ENCODE measurements at regions not wholly inside any gene's neighbourhood (a gene's known extent, or its start where the extent isn't known, plus 50 kb on each side); places are given as distances from the start of the nearest gene placed in this dataset.

DNA sequence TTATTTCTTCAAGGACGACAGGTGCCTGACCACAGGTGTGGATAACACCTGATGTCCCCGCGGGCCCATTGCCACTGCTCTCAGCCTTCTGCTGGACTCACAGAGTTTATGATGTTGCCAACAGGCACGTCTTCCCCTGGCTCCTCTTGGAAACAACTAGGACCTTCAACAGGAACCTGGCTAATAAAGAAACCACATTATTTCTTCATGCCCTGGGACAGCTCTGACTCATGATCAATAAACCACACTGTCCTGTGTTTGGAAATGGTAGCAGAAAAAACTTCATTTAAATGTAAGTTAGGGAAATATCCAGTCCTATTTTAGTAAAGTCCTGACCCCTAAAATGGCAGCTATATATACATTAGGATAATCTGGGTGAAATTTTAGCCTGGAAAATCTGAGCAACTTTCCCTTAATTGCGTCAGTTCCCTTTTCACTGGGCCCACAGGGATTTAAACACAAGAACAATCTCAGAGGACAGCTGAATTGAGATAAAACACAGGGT is 158.9 kb downstream of the VAPA start:
- TF ChIP-seq EZH2 (IDR thresholded peaks at IDR 0.05; ENCODE audit: insufficient read depth, low read length): no peak
- TF ChIP-seq, protein P1, sequence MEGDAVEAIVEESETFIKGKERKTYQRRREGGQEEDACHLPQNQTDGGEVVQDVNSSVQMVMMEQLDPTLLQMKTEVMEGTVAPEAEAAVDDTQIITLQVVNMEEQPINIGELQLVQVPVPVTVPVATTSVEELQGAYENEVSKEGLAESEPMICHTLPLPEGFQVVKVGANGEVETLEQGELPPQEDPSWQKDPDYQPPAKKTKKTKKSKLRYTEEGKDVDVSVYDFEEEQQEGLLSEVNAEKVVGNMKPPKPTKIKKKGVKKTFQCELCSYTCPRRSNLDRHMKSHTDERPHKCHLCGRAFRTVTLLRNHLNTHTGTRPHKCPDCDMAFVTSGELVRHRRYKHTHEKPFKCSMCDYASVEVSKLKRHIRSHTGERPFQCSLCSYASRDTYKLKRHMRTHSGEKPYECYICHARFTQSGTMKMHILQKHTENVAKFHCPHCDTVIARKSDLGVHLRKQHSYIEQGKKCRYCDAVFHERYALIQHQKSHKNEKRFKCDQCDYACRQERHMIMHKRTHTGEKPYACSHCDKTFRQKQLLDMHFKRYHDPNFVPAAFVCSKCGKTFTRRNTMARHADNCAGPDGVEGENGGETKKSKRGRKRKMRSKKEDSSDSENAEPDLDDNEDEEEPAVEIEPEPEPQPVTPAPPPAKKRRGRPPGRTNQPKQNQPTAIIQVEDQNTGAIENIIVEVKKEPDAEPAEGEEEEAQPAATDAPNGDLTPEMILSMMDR (IDR thresholded peaks at IDR 0.05; ENCODE audit: insufficient read depth, low read depth, low read length): no peak

All from astrocyte (in vitro differentiated cells and primary cell).